Fibroblast of the conjunctiva (primary cell): ENCODE measurements at regions not wholly inside any gene's neighbourhood (a gene's known extent, or its start where the extent isn't known, plus 50 kb on each side); places are given as distances from the start of the nearest gene placed in this dataset.

ENCODE experiments used
- DNase-seq: peaks from one replicate; pipeline ENCODE4 v3.0.0-alpha.2; 2010; ENCODE audit warnings: low read depth

- DNase-seq: no peak
These were observed 251.5 kb downstream of the DAD1 start for GRCh38 chr14:22337521-22337920.

GRCh38 chr14:22336031-22336430, 253.0 kb downstream of the DAD1 start:
- no peak for DNase-seq

- DNase-seq: no peak
These were observed 254.4 kb downstream of the DAD1 start for GRCh38 chr14:22334627-22335026.

GRCh38 chr14:22334275-22334577, 254.8 kb downstream of the DAD1 start:
- DNase-seq: no peak

GRCh38 chr14:22333422-22334274, 255.4 kb downstream of the DAD1 start:
- no peak for DNase-seq

- DNase-seq: no peak
These were observed 256.2 kb downstream of the DAD1 start for GRCh38 chr14:22332686-22333421.

GRCh38 chr14:22329371-22329770, 259.7 kb downstream of the DAD1 start:
- no peak for DNase-seq

GRCh38 chr14:22325676-22326400, 263.2 kb downstream of the DAD1 start:
- no peak for DNase-seq

GRCh38 chr14:22320362-22320750, 268.7 kb downstream of the DAD1 start:
- DNase-seq: no peak

- peak; percentile 26 for DNase-seq
These were observed 269.3 kb downstream of the DAD1 start for GRCh38 chr14:22319526-22320361.

- no peak for DNase-seq
These were observed 270.1 kb downstream of the DAD1 start for GRCh38 chr14:22318951-22319350.

GRCh38 chr14:22316473-22316872, 272.6 kb downstream of the DAD1 start:
- no peak for DNase-seq

- DNase-seq: no peak
These were observed 273.7 kb downstream of the DAD1 start for GRCh38 chr14:22315336-22315735.

GRCh38 chr14:22314183-22314820, 274.7 kb downstream of the DAD1 start:
- DNase-seq: peak; percentile 30

GRCh38 chr14:22313172-22313801, 275.7 kb downstream of the DAD1 start:
- no peak for DNase-seq

- no peak for DNase-seq
These were observed 277.4 kb downstream of the DAD1 start for GRCh38 chr14:22311636-22312035.

- no peak for DNase-seq
These were observed 283.4 kb downstream of the DAD1 start for GRCh38 chr14:22305607-22306006.

- DNase-seq: no peak
These were observed 284.7 kb downstream of the DAD1 start for GRCh38 chr14:22304326-22304725.

- DNase-seq: no peak
These were observed 285.3 kb downstream of the DAD1 start for GRCh38 chr14:22303589-22304195.

GRCh38 chr14:22300646-22301045, 288.4 kb downstream of the DAD1 start:
- DNase-seq: no peak

- DNase-seq: no peak
These were observed 291.6 kb downstream of the DAD1 start for GRCh38 chr14:22297376-22297775.
